BLaER1 treated with 17β-estradiol and CSF1 and Interleukin-3, amounts not matched to agents 10 nM and 100 nM (cell line): ENCODE measurements at regions not wholly inside any gene's neighbourhood (a gene's known extent, or its start where the extent isn't known, plus 50 kb on each side); places are given as distances from the start of the nearest gene placed in this dataset.

ENCODE experiments used
- H3K27ac ChIP-seq, 11 experiments: shearing (Covaris generic); formaldehyde crosslinking; 2 replicates each; pipeline ENCODE4 v1.8.1; 2022
- H3K27me3 ChIP-seq, 11 experiments: shearing (Covaris generic); formaldehyde crosslinking; 2 replicates each; pipeline ENCODE4 v1.8.1; 2022
- H3K36me3 ChIP-seq, 11 experiments: shearing (Covaris generic); formaldehyde crosslinking; 2 replicates each; pipeline ENCODE4 v1.8.1; 2022
- H3K4me1 ChIP-seq, 10 experiments: shearing (Covaris generic); formaldehyde crosslinking; 2 replicates each; pipeline ENCODE4 v1.8.1; 2022
- H3K4me2 ChIP-seq, 11 experiments: shearing (Covaris generic); formaldehyde crosslinking; 2 replicates each; pipeline ENCODE4 v1.8.1; 2022
- H3K4me3 ChIP-seq, 10 experiments: shearing (Covaris generic); formaldehyde crosslinking; 2 replicates each; pipeline ENCODE4 v1.8.1; 2022
- H3K9ac ChIP-seq, 11 experiments: shearing (Covaris generic); formaldehyde crosslinking; 2 replicates each; pipeline ENCODE4 v1.8.1; 2022
- H3K9me3 ChIP-seq, 11 experiments: shearing (Covaris generic); formaldehyde crosslinking; replicated peaks in 1 of 11; 2 replicates each; pipeline ENCODE4 v1.8.1; 2022
- H4K20me1 ChIP-seq, 11 experiments: shearing (Covaris generic); formaldehyde crosslinking; 2 replicates each; pipeline ENCODE4 v1.8.1; 2022
- Cebpa-rat ChIP-seq, 11 experiments: shearing (Covaris generic); IDR thresholded peaks; 2 replicates each; pipeline ENCODE4 v1.8.1; 2022

DNA sequence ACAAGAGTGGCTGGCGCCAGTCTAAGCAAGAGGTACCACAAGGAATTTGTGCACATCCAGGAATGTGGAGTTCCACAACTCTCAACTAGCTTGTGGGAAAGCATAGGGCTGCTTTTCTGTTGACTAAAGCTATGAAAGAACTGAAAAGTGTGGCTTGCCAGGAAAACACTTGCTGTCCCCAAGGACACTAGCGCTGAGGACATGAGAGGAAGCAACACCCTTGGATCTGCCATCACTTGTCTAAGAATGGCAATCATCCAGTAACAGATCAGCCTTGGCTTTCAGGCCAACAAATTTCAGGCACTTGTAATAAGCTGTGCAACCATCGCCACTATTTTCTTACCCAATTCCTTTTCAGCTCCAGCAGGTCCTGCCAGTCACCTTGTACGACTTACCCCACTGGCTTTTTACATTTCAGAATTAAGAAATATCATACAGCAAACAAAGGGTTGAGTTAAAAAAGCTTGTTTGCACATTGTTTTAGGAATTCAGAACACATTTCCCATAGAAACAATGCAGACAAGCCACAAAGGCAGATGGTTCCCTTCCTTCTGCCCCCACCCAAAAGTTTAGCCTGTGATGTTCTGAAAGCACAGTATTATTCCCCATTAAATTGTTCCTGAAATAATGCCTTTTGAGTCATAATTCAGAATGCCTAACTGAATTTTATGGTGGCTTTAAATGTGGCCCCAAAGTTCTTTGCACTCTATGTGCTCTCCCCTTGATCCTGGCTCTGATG lies 57.9 kb upstream of the SSTR4 start:
- Histone ChIP-seq H3K9me3 (peaks cover 4 to 24% (median 6%) of the 10 kb centered on the region in 11 experiments; a peak in 20 of 22 replicates), H3K4me1 (peaks cover 0 to 22% (median 19%) of the 10 kb centered on the region in 10 experiments; a peak in 13 of 20 replicates), H3K36me3 (no peaks in the 10 kb centered on the region), H3K9ac (no peak overlapping the region), H3K4me2 (peak overlapping the region in 9 of 11 experiments; percentile 10 to 60 (median 36); a peak in 16 of 22 replicates), H3K27ac (no peak overlapping the region), H4K20me1 (no peaks in the 10 kb centered on the region), H3K27me3 (peaks cover 0 to 66% (median 0%) of the 10 kb centered on the region in 11 experiments; a peak in 4 of 22 replicates), H3K4me3 (no peak overlapping the region)
- no peak for TF ChIP-seq Cebpa-rat (IDR thresholded peaks at IDR 0.05)

DNA sequence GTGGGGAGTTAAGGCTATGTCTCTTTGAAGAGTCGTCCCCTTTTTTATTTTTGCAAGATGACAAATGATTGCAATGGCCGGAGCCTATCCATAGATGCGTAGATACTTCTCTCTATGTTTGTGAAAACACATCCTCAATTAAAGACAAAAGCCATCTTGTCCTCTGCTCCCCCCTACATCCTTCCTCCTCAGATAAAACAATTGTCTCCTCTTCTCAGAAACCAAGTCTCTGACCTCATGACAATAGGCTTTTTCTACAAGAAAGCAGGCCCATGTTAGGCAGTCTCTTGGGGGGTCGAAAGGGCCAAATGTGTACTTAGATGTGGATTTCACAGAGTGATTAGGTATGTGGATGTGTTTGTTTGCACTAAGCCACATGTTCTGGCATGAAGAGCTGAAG lies 51.1 kb upstream of the SSTR4 start:
- Histone ChIP-seq H3K4me1 (peaks cover 39 to 55% (median 50%) of the 10 kb centered on the region in 10 experiments), H3K9me3 (peaks cover 9 to 31% (median 12%) of the 10 kb centered on the region in 11 experiments; a peak in 20 of 22 replicates), H3K4me3 (peak overlapping the region in 1 of 10 experiments; percentile 14; a peak in 2 of 20 replicates), H3K27ac (peak overlapping the region in 7 of 11 experiments; percentile 19 to 61 (median 44); a peak in 13 of 22 replicates), H3K27me3 (peaks cover 0 to 54% (median 0%) of the 10 kb centered on the region in 11 experiments; a peak in 4 of 22 replicates), H3K9ac (peak overlapping the region in 4 of 11 experiments; percentile 0 to 50 (median 31); a peak in 3 of 22 replicates), H4K20me1 (peaks cover 0 to 6% (median 0%) of the 10 kb centered on the region in 11 experiments; a peak in 2 of 22 replicates), H3K4me2 (peak overlapping the region; percentile 61 to 91 (median 82)), H3K36me3 (no peaks in the 10 kb centered on the region)
- no peak for TF ChIP-seq Cebpa-rat (IDR thresholded peaks at IDR 0.05)

GRCh38 chr20:22984606-22985005 lies 50.5 kb upstream of the SSTR4 start:
- no peaks in the 10 kb centered on the region for H3K36me3 ChIP-seq
- no peak for TF ChIP-seq Cebpa-rat (IDR thresholded peaks at IDR 0.05)
- H3K9me3 ChIP-seq, result peaks cover 9 to 31% (median 12%) of the 10 kb centered on the region in 11 experiments; a peak in 20 of 22 replicates
- peaks cover 0 to 6% (median 0%) of the 10 kb centered on the region in 11 experiments; a peak in 2 of 22 replicates for H4K20me1 ChIP-seq
- H3K4me1 ChIP-seq, result peaks cover 39 to 55% (median 50%) of the 10 kb centered on the region in 10 experiments
- peak overlapping the region in 5 of 11 experiments; percentile 0 to 50 (median 28); a peak in 3 of 22 replicates for H3K9ac ChIP-seq
- H3K27me3 ChIP-seq, result peaks cover 0 to 48% (median 0%) of the 10 kb centered on the region in 11 experiments; a peak in 4 of 22 replicates
- peak overlapping the region in 1 of 10 experiments; percentile 14; a peak in 1 of 20 replicates for H3K4me3 ChIP-seq
- H3K27ac ChIP-seq, result peak overlapping the region in 7 of 11 experiments; percentile 30 to 61 (median 50); a peak in 13 of 22 replicates
- H3K4me2 ChIP-seq, result peak overlapping the region; percentile 61 to 91 (median 82)

DNA sequence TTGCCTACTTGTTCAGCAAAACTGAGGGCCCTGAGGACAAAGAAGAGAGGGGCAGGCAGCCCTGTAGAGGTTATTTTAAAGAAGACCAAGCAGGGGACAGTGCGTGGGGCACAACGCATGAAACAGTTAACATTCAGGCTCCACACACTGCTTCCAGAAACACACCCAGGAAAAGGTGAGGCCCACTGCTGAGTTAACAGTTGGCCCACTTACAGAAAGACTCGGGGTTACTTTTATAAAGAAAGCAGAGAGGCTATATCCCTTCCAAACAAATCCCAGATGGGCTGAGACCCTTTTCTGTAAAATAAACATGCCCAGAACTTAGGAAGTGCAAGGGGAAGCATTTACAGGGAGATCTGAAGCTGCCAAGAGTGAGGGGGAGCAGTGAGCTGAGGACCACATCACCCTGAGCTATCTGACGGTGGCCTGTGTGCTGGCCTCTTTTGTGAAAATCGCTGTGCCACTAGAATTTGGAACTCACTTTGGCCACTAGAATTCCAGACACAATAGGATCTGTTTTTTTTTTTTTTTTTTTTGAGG lies 49.8 kb upstream of the SSTR4 start:
- Histone ChIP-seq H3K27ac (peak overlapping the region in 7 of 11 experiments; percentile 13 to 50 (median 34); a peak in 9 of 22 replicates), H3K27me3 (peaks cover 0 to 43% (median 0%) of the 10 kb centered on the region in 11 experiments; a peak in 4 of 22 replicates), H4K20me1 (peaks cover 0 to 6% (median 0%) of the 10 kb centered on the region in 11 experiments; a peak in 2 of 22 replicates), H3K4me3 (no peak overlapping the region), H3K9ac (peak overlapping the region in 4 of 11 experiments; percentile 4 to 41 (median 22); a peak in 3 of 22 replicates), H3K36me3 (no peaks in the 10 kb centered on the region), H3K9me3 (peaks cover 9 to 26% (median 12%) of the 10 kb centered on the region in 11 experiments; a peak in 20 of 22 replicates), H3K4me1 (peaks cover 39 to 55% (median 50%) of the 10 kb centered on the region in 10 experiments), H3K4me2 (peak overlapping the region; percentile 61 to 91 (median 82))
- TF ChIP-seq Cebpa-rat (IDR thresholded peaks at IDR 0.05), result no peak
